Stimulated activated CD8-positive, alpha-beta memory T cell treated with anti-CD3 and anti-CD28 coated beads, Interleukin-15, amount 100 ng/mL, for 1 hour (primary cell): ENCODE measurements at regions not wholly inside any gene's neighbourhood (a gene's known extent, or its start where the extent isn't known, plus 50 kb on each side); places are given as distances from the start of the nearest gene placed in this dataset.

Source experiments
- DNase-seq: peaks from one replicate; pipeline ENCODE4 v3.0.0-alpha.2; 2020; ENCODE audit warnings: low read depth

- no peak for DNase-seq
These were observed 80.8 kb upstream of the HNRNPU start for GRCh38 chr1:244945109-244945671.

GRCh38 chr1:244941121-244941520, 76.8 kb upstream of the HNRNPU start:
- DNase-seq, result no peak

GRCh38 chr1:244937099-244937498, 72.8 kb upstream of the HNRNPU start:
- DNase-seq, result no peak

GRCh38 chr1:244920911-244921761, 56.8 kb upstream of the HNRNPU start:
- DNase-seq, result no peak

- DNase-seq, result no peak
These were observed 55.3 kb upstream of the HNRNPU start for GRCh38 chr1:244919320-244920282.

- DNase-seq, result peak; percentile 24
These were observed 54.3 kb upstream of the HNRNPU start for GRCh38 chr1:244918421-244919319.

GRCh38 chr1:244917073-244917670, 52.8 kb upstream of the HNRNPU start:
- no peak for DNase-seq

- no peak for DNase-seq
These were observed 51.4 kb upstream of the HNRNPU start for GRCh38 chr1:244915736-244916135.

GRCh38 chr1:244914761-244915160, 50.4 kb upstream of the HNRNPU start:
- no peak for DNase-seq
